ENCODE measurements at regions not wholly inside any gene's neighbourhood (a gene's known extent, or its start where the extent isn't known, plus 50 kb on each side); places are given as distances from the start of the nearest gene placed in this dataset.
"Not testable (repeated sequence)": the region's sequence is repeated elsewhere in the genome, so short reads cannot be mapped to it uniquely, and the experiment has no call there.

- not testable (repeated sequence) for DNase-seq (ENCODE audit: low read depth in 2 of 2)
Measured at GRCh38 chr4:53877096-53877495, 187.3 kb downstream of the CHIC2 start.

DNA sequence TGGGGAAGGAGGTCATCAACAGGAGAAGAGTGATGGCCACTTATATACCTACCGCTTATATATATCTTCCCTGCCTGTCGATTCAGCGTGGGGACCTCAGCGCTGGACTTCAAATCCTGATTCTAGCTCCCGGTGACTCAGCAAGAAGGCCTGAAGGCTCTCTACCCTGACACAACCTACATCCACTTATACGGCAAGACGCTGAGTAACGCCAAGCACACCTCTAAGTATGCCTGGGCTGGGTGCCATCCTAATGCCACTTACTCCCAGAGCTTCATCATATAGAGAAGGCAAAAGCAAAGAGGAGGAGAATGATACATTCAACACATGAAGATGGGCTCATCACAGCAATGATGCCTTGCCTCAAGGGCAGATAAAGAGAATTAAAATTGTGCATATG, 198.3 kb downstream of the CHIC2 start:
- no peak for DNase-seq (ENCODE audit: low read depth in 2 of 2)

DNA sequence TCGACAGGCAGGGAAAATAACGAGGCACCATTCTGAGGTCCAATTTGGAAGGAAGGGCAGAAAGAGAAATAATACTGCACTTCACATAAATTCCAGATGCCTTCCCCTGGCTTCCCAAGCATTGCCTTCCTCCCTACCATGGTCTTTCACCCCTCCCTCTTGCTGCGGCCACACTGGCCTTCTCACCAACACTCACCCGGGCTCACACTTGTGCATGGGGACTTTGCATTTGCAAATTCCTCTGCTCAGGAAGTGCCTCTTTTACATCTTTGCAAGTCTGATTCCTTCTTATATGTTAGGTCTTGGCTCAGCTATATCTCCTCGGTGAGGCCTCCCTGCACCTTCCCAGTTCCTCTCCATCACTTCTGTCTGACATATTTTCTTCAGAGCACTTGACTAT, 199.4 kb downstream of the CHIC2 start:
- no peak for DNase-seq (ENCODE audit: low read depth in 2 of 2)

DNA sequence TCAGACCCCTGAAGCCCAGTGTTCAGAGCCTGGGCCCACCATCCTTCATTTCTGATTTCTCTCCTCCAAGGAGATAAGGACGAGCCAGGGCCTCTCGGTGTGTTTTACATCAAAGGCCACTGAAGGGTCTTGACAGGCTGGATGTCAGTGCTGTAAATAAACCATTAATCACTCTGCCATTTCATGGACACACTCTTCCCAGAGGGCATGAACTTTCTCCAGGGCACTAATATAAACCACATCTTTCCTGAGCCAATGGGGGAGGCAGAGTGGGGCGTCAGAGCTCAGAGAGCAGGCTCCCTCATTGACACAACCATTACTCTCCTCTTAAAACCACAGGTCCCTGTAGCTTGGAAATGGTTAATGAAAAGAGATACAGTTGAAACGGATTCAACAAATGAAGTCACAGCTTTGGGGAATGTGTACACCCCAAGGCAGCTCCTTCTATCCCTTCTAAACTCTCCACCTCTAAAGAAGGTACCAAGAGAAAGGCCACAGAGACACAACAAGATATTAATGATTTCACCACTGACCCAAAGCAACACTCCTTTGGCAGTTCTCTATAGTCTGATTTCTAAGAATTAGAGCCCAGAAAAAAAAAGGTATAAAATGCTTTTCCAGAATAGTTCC, 200.6 kb downstream of the CHIC2 start:
- no peak for DNase-seq (ENCODE audit: low read depth in 2 of 2)

- DNase-seq (ENCODE audit: low read depth in 2 of 2): no peak
Measured at GRCh38 chr4:53863158-53863557, 201.2 kb downstream of the CHIC2 start.

DNA sequence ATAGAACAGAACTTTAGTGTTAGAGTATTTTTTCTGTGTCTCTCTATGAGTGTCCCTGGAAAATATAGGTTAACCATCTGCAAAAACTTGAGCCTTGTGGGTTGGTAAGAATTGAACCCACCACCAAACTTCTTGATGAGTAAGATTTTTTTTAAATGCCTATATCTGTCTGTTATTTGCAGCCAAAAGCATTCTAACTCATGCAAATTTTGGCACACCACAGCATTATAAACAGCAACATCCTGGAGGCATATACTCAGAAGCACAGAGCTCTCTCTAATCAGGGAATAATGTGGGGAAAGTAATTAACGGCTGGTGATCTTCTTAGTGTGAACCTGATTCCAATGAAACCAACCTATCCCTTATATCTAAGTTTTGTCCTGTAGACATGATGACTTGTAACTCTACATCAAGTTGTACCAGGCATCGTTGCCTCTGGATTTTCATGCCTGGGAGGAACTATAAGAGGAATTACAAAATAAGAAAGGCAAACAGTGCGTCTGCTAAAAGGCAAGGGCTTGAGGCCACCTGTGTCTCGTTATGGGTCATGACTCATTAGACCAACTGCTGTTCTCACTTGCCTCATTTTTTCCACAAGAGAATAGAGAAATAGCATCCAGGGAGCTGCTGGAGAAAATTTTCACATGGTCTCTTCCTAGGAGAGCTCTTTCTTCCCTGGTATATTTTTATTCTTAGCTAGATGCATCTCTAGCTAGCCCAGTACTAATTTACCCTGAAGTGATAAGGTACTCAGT, 202.4 kb downstream of the CHIC2 start:
- no peak for DNase-seq (ENCODE audit: low read depth in 2 of 2)

DNA sequence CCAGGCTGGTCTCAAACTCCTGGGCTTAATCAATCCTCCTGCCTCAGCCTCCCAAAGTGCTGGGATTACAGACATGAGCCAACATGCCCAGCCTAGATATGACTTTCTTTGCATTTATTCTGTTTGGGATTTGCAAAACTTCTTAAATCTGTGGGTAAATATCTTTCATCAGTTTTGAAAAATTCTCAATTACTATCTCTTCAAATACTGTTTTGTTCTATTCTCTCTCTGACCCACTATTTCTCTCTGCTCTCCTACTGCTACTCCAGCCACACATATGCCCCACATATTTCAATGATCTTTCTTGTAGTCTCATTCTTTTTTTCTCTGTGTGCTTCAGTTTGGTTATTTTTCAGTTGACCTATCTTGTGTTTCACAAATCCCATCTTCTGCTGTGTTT, 205.1 kb downstream of the CHIC2 start:
- no peak for DNase-seq (ENCODE audit: low read depth in 2 of 2)

DNA sequence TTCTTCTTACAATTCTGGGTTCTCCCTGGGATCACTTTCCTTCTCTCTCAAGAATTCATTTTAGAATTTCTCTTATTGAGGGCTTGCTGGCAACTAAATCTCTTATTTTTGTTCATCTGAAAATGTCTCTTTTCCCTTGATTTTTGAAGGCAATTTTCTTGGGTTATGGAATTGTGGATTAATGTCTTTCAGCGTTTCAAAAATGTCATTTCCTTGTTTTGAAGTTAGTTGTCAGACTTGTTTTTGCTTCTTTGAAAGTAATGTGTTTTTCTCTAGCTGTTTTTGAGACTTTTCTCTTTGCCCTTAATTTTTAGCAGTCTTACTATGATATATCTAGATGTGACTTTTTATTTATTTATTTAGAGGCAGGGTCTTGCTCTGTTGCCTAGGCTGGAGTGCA, 205.7 kb downstream of the CHIC2 start:
- no peak for DNase-seq (ENCODE audit: low read depth in 2 of 2)

DNA sequence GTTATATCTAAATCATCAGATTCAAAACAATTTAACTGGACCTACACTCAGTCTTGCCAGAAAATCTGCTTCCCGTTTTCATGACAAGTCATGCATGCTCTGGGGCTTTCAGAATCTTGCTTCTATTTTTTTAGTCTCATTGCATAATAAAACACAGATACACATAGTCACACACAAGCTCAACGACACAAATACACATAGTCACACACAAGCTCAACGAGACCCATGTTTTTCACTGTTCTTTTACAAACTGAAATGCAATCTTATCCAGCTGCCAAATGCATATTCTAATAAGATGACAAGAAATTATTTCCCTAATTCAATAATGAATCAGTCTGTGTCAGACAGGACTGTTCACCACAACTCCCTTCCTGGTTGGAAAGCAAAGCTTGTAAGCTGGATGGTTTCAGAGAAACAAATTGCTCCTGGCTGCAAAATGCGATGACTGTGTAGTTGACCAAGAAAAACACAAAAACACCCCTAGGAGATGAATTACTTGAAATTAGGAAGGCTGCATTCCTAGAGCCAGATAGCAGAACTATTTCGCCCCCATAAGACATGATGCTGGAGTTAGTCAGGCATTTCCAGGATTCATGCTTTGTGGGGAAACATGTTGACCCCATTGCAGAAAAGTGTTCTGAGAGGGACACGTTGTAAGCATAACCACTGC, 208.7 kb downstream of the CHIC2 start:
- DNase-seq (ENCODE audit: low read depth in 2 of 2): no peak

DNA sequence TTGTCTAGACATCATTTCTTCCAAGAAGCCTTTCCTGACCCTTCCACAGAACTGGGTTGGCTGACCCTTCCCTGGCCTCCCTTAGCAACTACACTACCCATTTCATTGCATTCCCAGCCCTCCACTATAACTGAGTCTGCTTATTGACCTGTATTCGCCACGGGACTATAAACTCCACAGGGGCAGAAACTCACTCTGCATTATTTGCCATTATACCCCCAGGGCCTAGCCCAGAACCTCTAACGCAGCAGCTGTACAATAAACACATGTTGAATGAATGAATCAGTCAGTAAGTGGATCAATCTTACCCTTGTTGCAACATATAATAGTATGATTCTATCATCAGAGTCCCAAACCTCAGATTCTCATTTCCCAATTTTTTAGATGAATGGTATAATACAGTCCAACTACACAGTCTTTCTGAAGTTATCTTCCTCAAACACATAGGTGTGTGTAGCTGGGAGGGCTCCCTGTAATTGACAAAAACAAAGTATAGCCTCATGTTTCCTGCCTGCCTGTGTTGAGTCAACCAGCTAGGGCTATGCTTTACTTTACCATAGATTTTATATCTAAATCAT, 209.3 kb downstream of the CHIC2 start:
- DNase-seq (ENCODE audit: low read depth in 2 of 2): no peak

- DNase-seq (ENCODE audit: low read depth in 2 of 2): no peak
Measured at GRCh38 chr4:53852343-53852742, 212.1 kb downstream of the CHIC2 start.

GRCh38 chr4:53847965-53848364, 216.4 kb downstream of the CHIC2 start:
- no peak for DNase-seq (ENCODE audit: low read depth in 2 of 2)

DNA sequence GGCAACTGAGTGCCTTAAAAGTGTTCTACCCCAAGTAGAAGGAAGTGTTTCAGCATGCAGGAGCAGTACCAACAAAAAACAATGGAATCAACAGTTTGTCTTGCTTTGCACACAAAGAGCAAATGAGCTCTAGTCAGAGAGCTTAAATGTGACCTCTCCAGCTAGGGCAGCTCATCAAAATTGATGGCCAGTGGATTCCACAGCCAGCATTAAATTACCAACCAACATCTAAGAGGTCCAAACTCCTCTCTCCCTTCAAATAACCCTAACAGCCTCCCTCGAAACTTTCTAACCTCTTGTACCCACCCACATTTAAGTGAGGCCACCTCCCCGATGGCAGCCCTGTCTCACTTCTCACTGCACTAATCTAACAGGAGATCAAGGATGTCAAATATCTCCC, 219.9 kb downstream of the CHIC2 start:
- DNase-seq (ENCODE audit: low read depth in 2 of 2): no peak

- no peak for DNase-seq (ENCODE audit: low read depth in 2 of 2)
Measured at GRCh38 chr4:53844133-53844532, 220.3 kb downstream of the CHIC2 start.

- DNase-seq (ENCODE audit: low read depth in 2 of 2): no peak
Measured at GRCh38 chr4:53841711-53842110, 222.7 kb downstream of the CHIC2 start.

DNA sequence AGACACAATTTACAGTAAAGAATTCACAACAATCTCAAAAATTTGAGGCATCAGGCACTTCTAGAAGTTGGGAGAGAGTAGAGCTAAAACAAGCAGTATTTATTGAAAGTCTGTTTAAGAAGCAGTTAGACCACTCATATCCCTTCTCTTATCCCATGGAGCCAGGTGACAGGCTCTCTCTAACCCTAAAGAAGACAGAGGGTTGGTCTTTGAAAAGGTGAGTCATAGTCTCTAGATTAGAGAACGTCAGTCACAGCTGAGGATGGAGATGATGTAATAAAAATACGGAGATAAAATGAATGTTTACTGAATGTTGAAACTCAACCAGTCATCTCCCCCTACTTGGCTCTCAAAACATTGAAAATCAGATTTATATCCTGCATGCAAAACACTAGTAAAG, 223.8 kb downstream of the CHIC2 start:
- no peak for DNase-seq (ENCODE audit: low read depth in 2 of 2)

DNA sequence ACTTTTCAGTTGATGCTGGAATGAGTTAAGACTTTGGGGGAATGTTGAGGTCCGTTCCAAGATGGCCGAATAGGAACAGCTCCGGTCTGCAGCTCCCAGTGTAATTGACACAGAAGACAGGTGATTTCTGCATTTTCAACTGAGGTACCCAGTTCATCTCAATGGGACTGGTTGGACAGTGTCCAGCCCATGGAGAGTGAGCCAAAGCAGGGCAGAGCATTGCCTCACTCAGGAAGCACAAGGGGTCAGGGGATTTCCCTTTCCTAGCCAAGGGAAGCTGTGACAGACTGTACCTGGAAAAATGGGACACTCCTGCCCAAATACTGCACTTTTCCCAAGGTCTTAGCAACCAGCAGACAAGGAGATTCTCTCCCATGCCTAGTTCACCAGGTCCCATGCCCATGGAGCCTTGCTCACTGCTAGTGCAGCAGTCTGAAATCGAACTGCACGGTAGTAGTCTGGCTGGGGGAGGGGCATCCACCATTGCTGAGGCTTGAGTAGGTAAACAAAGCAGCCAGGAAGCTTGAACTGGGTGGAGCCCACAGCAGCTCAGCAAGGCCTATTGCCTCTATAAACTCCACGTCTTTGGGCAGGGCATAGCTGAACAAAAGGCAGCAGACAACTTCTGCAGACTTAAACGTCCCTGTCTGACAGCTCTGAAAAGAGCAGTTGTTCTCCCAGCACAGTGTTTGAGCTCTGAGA, 231.0 kb downstream of the CHIC2 start:
- not testable (repeated sequence) for DNase-seq (ENCODE audit: low read depth in 2 of 2)

GRCh38 chr4:53832549-53832948, 231.9 kb downstream of the CHIC2 start:
- no peak for DNase-seq (ENCODE audit: low read depth in 2 of 2)

DNA sequence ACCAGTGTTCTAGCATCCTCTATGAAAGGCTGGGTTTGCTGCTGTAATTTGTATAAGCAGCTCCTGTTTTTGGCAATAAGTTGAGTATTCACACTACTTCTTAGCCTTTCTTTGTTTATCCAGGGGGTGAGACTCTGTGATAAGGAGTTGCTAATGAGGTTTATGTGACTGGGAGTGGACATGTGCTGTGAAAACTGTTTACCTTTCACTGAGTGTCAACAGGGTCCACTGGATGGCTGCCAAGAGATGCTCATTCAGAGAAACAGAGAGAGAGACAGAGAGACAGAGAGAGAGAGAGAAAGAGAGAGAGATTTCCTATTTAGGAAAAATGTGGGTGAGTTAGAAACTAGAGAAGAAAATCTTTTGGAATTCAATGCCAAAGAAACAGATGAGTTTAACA, 233.9 kb downstream of the CHIC2 start:
- no peak for DNase-seq (ENCODE audit: low read depth in 2 of 2)

DNA sequence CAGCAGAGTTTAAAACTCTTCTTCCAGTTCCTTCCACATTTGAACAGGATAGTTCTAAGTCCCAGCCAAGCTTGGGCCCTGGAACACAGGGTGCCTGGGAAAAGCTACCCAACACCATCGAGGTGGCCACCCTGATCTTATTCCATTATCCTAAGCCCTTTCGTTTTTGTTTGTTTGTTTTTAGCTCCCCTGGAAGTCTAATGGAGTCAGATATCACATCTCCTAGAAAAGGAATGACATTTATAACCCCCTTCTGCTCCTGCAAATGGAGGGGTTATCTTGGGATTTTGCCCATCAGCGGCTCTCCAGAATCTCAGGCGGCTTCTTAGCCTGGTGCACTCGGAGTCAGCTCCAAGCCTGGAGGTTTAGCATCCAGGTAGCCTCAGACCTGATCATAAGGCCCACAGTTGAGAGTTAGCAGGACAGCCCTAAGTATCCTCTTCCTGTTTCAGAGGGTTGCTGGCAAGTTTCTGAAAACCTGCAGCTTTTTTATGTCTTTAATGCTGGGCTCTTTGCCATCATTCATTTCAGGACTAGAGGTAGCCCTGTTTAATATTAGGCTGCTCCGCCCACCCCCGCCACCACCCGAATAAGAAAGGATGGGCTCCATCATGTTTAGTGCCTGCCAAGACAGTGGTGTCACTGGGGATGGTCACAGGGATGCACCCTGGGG, 230.0 kb upstream of the LNX1 start:
- no peak for DNase-seq (ENCODE audit: low read depth in 2 of 2)

DNA sequence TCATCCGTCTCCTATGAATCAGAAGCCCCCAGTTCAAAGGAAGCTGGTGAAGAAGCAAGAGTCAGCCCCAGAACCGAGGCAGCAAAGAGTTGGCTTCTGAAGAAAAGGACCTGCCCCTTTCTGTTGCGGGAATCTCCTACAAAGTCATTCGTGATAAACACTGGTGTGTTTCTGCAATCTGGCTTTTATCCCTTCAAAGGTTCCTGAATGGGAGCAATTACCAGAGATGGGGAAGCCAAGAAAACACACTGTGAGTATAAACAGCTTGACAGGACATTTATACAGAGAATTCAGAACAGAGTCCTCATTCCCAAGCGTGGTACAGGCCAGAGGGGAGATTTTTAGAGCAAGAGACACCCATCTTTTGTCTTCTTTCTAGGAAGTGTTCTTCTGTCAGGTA, 226.8 kb upstream of the LNX1 start:
- DNase-seq (ENCODE audit: low read depth in 2 of 2): no peak

- no peak for DNase-seq (ENCODE audit: low read depth in 2 of 2)
Measured at GRCh38 chr4:53816561-53816960, 225.3 kb upstream of the LNX1 start.

Data from stimulated activated CD8-positive, alpha-beta memory T cell treated with anti-CD3 and anti-CD28 coated beads, Interleukin-15, amount 100 ng/mL, for 4 hours (primary cell).